Eye (tissue), 1 donor: ENCODE measurements at regions not wholly inside any gene's neighbourhood (a gene's known extent, or its start where the extent isn't known, plus 50 kb on each side); places are given as distances from the start of the nearest gene placed in this dataset.

Experiments used
- DNase-seq: peaks from one replicate; pipeline ENCODE4 v3.0.0-alpha.2; 2015

DNA sequence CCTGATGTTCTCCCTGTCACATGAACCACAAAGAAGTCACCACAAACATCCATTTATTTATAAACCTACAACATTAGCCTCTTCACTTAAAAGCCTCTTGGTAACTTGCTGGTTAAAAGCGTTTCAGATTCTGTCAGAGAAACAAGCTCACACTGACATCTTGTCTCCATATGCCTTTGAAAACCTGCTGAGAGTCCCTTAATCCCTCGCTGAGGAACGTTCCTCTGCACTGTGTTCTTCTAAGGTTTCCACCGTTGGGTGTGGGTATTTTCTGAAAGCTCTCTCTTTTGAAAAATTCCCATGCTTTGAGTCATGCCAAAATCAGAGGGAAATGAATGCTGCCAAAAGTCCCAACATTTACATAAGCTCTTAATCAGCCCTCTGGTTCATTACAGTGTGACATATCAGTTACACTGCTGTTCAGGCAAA is 149.8 kb downstream of the CCDC34 start:
- DNase-seq, result peak; percentile 84

DNA sequence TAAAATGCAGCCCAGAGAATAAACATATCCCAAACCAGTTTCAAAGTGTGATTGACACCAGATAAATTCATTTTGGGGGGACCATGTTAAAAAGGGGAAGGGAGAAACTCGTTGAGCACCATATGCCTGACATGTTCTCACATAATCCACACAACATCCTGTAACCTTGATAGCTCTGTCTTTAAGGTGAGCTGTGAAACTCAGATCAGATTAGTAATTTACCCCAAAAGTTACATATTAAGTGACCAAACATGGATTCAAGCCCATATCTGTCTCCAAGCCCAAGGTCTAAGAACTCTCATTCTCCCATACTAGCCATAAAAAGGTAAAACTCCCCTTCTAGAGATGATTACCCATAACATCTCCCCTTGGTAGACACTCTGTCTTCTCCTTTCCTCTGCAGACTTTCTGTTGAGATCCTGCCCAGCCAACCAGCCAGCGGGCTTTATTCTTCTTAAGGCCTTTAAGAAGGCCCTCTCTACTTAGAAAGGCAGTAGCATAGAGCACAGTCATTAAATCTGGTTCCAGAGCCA is 150.7 kb downstream of the CCDC34 start:
- no peak for DNase-seq

DNA sequence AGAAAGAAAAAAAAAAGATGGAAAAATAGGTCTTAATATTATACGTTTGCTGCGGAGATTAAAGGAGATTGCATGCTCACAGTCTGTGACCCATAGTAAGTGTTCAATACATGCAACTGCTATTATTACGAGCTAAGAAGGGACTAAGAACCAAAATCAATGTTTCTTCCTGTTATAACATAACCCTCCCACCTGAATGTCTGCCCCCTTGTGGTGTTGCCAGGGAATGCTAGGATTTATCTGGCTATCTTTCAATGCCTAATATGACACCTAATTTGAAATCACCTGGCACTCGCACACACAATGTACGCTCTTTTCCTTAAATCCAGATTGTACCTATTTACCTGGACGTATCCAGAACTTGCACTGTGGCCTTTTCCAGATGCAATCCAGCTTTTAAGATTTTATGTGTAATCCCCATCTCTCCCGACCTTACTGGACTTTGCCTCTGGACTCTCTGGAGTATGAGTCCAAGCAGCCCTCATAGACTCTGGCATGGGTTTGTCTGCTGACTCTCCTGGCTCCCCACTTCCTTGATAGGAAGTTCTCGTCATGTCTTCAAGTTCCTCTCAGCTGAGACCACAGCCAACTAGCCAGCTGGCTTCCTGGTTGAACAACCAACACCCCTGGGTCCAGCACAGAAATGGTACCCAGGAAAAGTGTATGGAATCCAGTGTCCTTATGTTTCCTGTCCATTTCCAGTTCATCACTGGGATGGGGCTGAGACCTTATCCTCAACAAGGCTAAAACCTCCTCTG is 151.5 kb downstream of the CCDC34 start:
- DNase-seq, result no peak

DNA sequence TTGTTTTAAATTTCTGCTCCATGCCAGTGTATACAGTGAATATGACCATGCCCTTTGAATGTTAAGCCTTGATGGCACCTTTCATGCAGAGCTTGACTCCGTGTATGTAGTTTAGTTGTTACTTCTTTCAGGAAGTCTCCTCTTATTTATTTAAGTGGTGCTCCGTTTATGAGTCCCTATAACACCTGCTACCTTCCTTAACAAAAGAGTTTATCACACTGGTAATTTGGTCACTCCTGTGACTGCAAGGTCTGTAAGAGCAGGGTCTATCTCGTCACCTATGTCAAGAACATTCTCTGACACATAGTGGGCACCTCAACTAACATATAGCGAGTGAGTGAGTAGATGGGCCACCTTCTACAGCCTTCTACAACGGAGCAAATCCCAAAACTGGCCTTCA is 152.5 kb downstream of the CCDC34 start:
- DNase-seq, result no peak

DNA sequence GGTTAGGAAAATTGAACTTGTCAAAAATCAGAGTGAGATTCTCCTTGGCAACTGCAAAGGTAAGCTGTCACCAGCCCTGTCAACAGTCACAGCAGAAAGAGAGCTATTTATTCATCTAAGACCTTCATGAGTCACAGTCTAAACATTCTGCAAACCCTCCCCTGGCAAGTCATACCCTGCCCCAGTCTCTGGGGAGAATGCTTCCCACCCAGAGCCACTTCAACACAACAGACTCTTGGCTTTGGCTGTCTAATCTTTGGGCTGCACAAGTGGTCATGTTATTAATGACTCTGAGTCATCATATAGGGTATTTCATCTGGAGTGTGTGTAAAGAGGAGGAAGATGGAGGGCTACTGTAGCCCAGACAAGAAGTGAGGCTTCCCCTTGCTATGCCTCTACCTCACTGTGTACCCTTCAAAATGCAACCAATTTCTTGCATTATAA is 153.4 kb downstream of the CCDC34 start:
- no peak for DNase-seq

DNA sequence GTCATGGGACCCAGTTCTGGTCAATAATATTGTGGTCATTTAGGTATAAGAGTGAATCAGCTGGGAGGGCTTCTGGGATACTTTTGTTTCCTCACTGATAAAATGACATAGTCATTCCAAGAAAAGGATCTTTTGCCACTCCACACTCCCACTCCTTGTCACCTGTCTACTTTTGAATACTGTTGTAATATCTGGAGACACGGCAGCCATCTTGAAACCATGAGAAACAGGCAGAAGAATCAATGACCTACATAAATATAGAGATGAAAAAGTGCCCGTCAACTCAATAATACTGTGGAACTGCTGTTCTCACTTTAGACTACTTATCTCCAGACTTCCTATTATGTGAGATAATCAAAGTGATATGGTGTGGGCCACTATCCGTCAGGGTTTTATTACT is 154.2 kb downstream of the CCDC34 start:
- no peak for DNase-seq

DNA sequence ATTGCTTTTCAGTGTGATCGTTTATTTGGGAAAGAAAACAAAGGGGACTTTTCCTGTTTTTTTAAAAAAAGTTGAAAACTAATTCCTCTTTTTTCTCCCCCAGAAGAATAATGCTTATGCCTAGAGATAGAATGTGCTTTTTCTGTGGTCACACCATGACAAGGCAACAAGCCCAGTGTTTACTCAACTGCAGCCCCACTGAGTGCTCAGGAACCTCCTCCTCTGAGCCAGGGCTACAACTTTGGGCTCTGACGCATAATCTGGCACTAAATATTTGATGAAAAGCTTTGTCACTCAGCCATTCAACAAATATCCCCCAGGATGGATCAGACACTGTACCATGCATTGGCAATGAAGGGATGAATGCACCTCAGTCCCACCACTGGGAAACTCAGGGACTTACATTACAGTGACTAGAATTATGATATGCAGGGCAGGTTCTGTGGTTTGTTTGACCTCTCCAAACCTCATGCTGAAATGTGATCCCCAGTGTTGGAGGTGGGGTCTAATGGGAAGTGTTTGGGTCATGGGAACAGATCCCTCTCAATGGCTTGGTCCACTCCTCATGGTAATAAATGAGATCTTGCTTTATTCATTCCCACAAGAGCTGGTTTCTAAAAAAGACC is 155.9 kb downstream of the CCDC34 start:
- DNase-seq, result no peak

DNA sequence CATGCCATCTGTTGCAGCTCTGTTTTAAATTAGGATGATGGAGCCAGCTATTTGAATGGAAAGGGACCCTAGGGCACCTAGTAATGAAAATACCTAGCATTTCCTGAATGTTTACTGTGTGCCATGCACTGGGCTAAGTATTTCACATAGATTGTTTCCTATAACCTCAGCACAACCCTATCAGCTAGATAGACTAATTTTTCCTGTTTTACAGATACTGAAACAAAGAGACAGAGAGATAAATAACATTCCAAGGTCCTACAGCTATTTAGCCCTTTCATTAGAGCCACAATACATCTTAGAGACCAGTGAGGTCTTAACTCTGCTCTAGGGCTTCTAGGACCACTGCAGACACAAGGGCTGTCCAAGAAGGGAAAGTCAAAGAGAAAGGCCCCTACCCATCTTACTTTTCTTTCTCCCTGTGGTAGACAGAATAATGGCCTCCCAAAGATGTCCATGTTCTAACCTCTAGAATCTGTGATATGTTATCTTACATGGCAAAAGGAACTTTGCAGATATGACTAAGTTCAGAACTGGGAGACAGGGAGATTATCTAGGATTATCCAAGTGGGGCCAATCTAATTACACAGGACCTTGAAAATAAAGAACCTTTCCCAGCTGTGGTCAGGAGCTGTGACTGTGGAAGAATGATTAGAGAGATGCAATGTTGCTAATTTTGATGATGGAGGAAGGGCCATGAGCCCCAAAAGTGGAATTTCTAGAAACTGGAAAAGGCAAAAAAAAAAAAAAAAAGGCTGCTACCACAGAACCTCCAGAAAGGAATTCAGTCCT is 157.0 kb downstream of the CCDC34 start:
- no peak for DNase-seq

DNA sequence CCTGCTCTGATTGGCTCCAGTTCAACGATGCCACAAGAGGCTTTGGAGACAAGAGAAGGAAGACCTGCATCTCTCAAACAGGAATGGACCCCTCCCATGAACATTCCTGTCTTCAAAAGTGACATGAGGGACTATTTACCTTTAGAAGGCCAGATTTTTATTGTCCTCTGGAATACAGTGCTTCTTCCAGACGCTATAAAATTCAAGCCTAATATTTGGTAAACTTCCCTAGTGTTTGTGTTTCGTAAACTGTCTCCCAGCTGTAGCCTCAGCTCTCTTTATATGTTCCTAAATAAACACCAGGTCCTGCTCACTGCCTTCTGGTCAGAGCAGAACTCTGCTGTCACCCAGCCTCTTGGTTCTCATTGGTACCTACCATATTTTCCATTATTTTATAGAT is 157.8 kb downstream of the CCDC34 start:
- DNase-seq, result no peak

DNA sequence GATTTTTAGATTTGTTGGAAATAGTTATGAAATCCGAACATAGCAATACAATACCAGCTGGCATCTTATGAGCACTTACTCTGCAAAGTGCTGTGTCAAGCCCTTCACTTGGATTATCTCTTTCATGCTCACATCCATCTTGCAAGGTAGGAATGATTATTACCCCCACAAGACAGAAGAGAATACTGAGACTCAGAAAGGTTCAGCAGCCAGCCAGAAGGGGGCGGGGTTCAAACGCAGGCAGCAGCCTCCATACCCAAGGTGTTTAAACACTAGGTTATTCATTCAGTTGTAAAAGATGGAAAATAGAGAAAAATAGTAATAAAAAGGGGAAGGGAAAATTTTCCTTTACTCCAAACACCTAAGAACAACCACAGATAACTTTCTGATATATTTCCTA is 158.5 kb downstream of the CCDC34 start:
- no peak for DNase-seq

DNA sequence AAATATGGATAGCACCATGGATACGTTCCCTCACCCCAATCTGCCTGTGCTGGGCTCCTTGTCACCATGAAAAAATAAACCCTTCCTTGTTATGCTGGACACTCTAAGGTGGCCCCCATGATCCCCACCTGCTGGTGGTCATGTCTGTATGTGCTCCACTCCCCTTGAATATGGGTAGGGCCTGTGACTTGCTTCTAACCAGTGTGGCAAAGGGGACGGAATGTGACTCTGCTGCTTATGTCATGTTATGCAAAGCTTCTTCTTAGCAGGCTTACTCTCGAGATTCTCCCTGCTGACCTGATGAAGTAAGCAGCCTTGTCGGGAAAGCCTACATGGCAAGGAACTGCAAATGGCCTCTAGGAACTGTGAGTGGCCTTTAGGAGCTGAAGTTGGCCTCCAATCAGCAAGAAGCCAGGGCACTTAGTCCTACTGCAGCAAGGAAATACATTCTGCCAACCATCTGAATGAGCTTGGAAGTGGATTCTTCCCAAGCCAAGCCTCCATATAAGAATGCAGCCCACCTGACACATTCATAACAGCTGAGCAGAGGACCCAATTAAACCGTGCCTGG is 159.9 kb downstream of the CCDC34 start:
- no peak for DNase-seq

DNA sequence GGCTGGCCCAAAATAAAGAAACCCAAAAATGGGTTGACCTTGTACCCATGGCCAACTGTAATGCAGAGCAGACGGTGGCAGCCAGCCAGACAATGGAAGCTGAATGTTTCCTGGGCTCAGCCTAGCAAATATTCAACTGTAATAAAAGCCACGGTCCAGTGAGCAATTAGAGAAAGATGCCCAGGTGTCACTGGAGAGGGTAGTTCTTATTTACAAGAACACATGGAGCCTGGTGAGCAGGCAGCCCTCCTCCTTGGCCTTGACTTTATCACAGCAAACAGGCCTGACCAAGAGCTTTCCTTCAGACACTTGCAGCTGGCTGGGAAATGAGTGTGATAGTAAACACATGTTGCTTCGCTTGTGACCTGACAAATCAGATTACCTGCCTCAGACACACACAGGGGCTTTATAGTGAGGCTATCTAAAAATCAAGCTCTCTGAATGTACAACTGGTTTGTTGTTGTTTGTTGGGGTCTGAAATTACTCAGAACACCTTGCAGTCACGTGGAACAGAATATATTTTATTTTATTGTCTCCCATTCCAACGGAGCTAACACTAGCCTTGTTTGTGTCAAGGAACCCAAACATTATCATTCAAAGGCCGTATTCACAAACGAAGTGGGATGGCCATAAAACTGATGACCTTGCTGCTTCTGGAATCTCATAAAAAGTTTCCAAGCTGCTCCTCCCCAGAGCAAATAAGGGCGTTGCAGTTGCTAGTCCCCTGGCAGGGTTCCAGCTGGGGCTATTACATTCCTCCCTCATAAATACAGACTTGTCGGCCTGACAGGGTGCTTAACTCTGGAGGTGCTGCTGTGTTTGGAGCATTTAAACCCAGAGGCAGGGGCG is 161.1 kb downstream of the BBOX1 start:
- peak; percentile 86 for DNase-seq

DNA sequence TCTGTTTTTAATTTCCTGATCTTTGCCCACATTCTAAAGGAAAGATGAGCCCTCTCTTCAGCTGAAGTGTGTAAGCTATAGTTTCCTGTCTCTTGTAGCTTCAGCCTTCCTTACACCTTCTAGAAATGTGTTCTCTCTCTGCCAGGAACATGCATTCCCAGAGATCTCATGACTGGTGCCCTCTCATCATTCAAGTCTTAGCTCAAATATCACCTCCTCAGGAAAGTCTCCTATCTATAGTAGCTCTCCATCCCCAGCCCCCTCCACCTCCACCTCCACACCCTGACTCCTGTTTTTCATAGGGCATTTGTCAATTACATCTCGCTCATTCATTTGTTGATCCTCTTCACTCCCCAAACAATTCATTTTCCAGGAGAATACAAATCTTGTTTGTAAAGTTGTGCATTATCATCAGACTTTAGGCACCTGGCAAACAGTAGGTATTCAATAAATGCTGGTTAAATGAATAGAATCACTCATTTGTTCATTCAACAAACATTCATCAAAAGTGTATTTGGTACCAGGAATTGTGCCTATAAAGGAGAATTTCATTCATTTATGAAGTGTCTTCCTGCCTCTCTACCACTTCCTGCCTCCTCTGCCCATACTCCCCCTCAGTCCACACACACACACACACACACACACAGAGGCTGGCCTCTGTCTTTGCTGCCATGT is 160.3 kb downstream of the BBOX1 start:
- no peak for DNase-seq

DNA sequence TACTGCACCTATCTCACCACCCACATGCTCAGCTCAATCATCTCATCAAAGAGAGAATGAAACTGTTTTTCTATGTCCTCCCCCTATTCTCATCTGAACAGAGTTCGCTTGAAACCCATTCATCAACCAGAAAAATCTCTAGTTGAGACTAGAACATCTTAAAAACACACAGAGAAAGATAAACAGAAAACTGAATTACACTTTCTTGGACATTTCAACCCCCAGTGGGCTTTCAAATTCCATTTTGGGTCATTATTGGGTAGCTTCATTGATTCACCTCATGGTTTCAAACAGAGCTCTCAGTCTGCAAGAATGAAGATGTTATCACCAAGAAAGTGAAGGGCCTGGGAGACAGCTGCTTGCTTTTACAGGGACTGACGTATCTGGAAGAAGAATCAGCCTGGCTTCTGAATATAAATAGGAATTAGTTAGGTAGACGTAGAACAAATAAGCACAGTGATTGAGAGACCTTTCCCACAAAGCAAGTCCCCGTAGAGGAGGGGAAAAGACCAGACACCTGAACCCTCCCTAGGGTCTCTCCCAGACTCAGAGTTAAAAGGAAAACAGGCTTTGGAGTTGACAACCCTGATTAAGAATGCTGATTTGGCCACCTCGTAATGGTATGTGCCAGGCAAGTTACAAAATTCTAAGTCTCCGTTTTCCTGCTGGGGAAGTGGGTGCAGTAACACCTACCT is 155.7 kb downstream of the BBOX1 start:
- DNase-seq, result peak; percentile 73

DNA sequence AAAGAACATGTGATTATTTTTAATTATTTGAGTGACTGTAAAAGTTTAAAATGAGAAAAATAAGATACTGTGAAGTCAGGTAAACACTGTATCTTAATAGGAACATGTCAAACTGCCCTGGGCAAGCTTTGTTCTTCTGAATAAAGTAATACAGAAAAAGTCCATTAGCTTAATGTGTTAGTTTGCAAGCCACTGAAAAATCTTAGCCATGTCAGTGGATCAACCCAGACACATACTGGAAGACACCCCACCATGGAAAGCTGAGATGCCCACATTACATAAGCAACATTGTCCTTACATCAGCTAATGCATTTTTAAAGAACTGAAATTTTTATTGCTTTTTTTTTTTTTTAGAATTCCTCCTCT is 155.2 kb downstream of the BBOX1 start:
- DNase-seq, result no peak

DNA sequence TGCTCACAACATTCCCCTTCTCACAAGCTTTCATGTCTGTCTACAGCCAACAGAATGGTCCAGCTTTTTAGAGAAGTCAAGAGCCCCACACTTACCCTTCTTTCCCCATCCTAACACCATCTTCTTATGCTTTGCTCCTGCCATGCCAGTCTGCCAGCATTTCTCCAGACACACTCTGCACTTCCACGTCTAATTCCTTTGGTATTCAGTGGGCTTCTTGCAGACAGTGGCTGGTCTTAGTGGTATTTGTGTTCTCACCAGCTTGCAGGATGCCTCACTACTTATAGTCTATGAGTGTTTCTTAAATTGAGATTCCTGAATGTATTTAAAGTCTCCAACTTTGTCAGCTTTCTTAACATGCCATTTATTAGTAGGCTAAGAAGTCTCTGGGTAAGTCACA is 154.4 kb downstream of the BBOX1 start:
- no peak for DNase-seq

DNA sequence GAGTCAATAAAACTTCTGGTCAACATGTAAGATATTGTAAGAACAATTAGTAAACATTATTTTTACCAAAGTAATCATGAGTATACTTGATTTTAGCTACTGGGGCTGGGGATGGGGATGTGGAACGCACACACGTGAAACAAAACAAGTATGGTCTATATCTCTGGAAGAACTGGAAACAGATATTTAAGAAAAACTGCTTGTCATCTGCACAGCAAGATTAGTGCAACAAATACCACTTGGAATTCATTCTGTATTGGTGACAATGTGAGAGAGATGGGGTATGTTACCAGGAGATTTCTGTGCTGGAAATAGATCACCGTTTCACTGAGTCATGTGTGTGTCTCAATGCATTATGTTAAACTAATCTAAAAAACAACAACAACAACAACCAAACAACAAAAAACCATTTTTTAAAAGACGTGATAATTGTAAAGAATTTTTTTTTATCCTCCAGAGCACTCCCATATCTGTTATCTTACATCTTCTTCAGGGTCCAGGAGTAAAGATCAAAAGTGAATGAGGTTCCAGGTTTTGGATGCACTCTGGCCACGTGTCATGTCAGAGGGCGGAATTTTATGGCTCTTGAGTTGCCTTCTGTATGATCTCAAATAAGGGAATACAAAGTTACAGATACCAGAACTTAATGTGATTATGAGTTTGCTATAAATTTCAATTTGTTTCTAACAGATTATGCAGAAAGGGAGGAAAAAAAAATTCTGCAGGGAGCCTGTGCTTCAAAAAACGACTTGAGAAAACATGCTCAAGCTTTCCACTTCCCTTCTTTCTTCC is 153.0 kb downstream of the BBOX1 start:
- no peak for DNase-seq

DNA sequence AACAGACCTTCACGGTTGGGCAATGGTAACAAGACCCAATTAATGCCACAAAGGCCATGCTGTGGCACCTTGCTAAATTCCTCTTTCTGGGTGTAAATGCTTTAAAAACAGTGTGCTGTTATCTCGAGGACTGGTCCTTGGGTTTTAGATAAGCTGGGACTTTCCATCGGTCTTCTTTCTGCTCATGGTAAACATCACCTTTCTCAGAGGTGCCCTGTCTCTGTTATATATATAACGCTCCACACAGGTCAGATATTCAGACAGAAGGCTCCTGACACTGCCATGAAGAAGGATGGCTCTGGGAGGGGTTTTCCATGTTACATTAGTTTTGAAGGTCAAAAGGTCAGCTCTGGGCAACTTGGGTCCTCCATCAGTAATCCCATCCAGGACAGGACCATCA is 151.6 kb downstream of the BBOX1 start:
- no peak for DNase-seq

DNA sequence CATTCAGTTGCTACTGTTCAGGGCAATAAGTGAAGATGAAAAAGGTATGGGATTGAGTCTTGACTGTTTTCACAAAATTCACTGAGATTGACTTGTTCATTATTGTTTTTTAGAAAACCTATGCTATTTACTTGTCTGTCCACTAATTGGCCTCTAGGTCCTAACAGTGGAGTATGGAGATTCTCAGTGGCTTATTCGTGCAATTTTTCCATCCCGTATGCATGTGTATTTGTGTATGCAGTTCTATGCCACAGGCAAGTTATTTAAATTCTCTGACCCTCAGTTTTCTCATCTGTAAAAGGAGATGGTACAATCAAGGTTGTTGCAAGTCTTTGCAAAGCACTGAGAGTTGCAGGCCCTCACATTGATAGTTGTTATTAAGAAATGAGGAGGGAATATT is 151.0 kb downstream of the BBOX1 start:
- DNase-seq, result no peak

DNA sequence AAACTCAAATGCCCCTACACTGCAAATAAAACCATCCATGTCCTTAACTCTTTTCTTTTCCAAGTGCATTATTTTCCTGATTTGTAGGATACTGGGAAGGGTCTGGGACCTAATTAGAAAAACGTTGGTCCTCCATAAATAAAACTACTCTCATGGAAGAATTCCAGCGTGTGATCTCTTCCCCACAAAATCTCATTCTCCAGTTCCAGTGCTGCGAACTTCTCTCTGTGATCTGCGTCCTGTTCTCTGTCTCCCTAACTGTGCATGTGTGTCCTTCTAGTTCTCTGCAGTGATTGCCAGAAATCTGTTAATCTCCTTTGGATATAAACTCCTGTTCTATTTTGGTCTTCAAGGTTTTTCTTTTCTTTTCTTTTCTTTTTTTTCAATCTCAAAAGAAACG is 148.1 kb downstream of the BBOX1 start:
- no peak for DNase-seq
